NCI-H748 treated with DMSO at 0.1 percent for 48 hours (cell line): ENCODE measurements at regions not wholly inside any gene's neighbourhood (a gene's known extent, or its start where the extent isn't known, plus 50 kb on each side); places are given as distances from the start of the nearest gene placed in this dataset.

ENCODE experiments used
- DNase-seq: peaks from one replicate; lab custom pipeline; 2025; lab: John Stamatoyannopoulos, UW

- DNase-seq: no peak
Observed at GRCh38 chr9:693201-694091, 148.1 kb upstream of the DMRT1 start.

- no peak for DNase-seq
Observed at GRCh38 chr9:694092-694402, 147.4 kb upstream of the DMRT1 start.

- no peak for DNase-seq
Observed at GRCh38 chr9:694403-695154, 146.9 kb upstream of the DMRT1 start.

GRCh38 chr9:695252-695651 is 146.2 kb upstream of the DMRT1 start:
- DNase-seq: no peak

- DNase-seq: no peak
Observed at GRCh38 chr9:696332-697323, 144.9 kb upstream of the DMRT1 start.

GRCh38 chr9:698276-698675 is 143.2 kb upstream of the DMRT1 start:
- DNase-seq: no peak

GRCh38 chr9:698954-699353 is 142.5 kb upstream of the DMRT1 start:
- no peak for DNase-seq

- no peak for DNase-seq
Observed at GRCh38 chr9:699396-699795, 142.1 kb upstream of the DMRT1 start.

GRCh38 chr9:700365-701282 is 140.9 kb upstream of the DMRT1 start:
- DNase-seq: no peak

- no peak for DNase-seq
Observed at GRCh38 chr9:703392-703791, 138.1 kb upstream of the DMRT1 start.

- DNase-seq: no peak
Observed at GRCh38 chr9:706073-706472, 135.4 kb upstream of the DMRT1 start.

- DNase-seq: no peak
Observed at GRCh38 chr9:706606-707459, 134.7 kb upstream of the DMRT1 start.

- no peak for DNase-seq
Observed at GRCh38 chr9:708182-708550, 133.3 kb upstream of the DMRT1 start.

- DNase-seq: no peak
Observed at GRCh38 chr9:708551-709432, 132.7 kb upstream of the DMRT1 start.

GRCh38 chr9:710951-711745 is 130.3 kb upstream of the DMRT1 start:
- DNase-seq: no peak

GRCh38 chr9:711761-712553 is 129.5 kb upstream of the DMRT1 start:
- DNase-seq: no peak

GRCh38 chr9:712643-713042 is 128.9 kb upstream of the DMRT1 start:
- no peak for DNase-seq

GRCh38 chr9:713091-713490 is 128.4 kb upstream of the DMRT1 start:
- no peak for DNase-seq
